ENCODE measurements at regions not wholly inside any gene's neighbourhood (a gene's known extent, or its start where the extent isn't known, plus 50 kb on each side); places are given as distances from the start of the nearest gene placed in this dataset.

DNA sequence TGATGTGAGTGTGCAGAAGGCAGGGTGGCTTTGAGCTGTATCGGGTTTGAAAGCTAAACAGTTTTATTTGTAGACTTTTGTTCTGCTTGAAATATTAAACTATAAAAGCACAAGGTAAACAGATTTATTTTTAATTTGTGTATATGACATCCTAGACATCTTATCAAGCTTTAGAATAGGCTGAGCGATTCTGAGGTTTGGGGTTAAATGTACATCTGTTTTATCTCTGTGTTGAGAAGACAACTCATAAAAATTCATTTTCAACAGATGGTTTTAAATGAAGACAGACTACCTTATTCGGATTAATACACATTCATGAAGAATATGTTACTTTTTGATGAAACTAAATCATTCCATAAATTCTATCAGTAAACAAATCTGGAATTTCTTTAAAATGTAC, 368.8 kb downstream of the RPRM start:
- no peak overlapping the region for H3K27ac ChIP-seq (ENCODE audit: insufficient read depth, low read length, poor library complexity, severe bottlenecking)
- H3K27me3 ChIP-seq (ENCODE audit: control insufficient read depth, insufficient read depth, low read length): no peaks in the 10 kb centered on the region
- no peak for ATAC-seq (ENCODE audit: low read depth in 2 of 2)
- H3K9me3 ChIP-seq (ENCODE audit: control insufficient read depth in 2 of 2, low read length in 2 of 2): no peaks in the 10 kb centered on the region
- peaks cover 0 to 3% (median 2%) of the 10 kb centered on the region in 7 donors for H3K9me3 Mint-ChIP-seq
- DNase-seq: no peak
- H3K36me3 Mint-ChIP-seq: no peaks in the 10 kb centered on the region
- H3K4me1 Mint-ChIP-seq: peaks cover 0 to 4% (median 2%) of the 10 kb centered on the region in 4 donors
- no peaks in the 10 kb centered on the region for H3K4me1 ChIP-seq (ENCODE audit: control insufficient read depth, insufficient read depth, low read length, poor library complexity, severe bottlenecking)
- H3K36me3 ChIP-seq (ENCODE audit: control insufficient read depth, insufficient read depth, low read length): no peaks in the 10 kb centered on the region
- no peak overlapping the region for H3K27ac Mint-ChIP-seq
- H3K4me3 ChIP-seq (ENCODE audit: low read depth, low read length): no peak overlapping the region
- no peak overlapping the region for H3K4me3 Mint-ChIP-seq
- H3K27me3 Mint-ChIP-seq: no peaks in the 10 kb centered on the region

DNA sequence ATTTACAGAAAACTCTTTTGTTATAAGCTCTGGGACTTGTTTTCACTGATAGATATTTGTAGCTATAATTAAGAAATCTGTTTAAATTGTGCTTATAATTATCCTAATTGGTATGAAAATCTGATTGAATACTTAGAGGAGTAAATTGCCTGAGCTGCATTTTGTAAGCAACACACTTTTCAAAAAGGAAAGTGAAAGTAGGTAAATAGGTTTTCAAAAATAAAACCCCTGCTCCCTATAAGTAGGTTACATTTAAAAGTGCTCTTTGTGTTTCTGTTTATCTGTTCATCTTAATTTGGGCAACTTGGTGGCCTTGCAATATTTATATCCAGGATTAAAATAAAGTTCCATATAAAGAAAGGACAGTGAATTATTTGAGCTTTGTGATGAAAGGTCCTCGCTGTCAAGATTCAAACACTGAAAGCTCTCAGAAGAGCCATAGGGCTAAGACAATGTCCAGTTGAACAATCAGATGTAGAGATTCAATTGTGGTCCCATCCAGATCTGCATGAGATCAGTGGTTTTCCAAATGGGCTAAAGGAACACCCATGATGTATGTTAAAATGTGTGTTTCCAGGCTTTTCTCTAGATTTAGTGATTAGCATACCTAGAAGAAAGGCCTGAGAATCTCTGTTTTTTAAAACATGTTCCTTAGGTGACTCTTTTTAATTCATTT, 371.6 kb downstream of the RPRM start:
- H3K27me3 Mint-ChIP-seq: no peaks in the 10 kb centered on the region
- Histone ChIP-seq H3K27me3 (ENCODE audit: control insufficient read depth, insufficient read depth, low read length) (no peaks in the 10 kb centered on the region), H3K4me1 (ENCODE audit: control insufficient read depth, insufficient read depth, low read length, poor library complexity, severe bottlenecking) (no peaks in the 10 kb centered on the region), H3K9me3 (ENCODE audit: control insufficient read depth in 2 of 2, low read length in 2 of 2) (no peaks in the 10 kb centered on the region), H3K36me3 (ENCODE audit: control insufficient read depth, insufficient read depth, low read length) (no peaks in the 10 kb centered on the region), H3K4me3 (ENCODE audit: low read depth, low read length) (peak overlapping the region; percentile 41), H3K27ac (ENCODE audit: insufficient read depth, low read length, poor library complexity, severe bottlenecking) (no peak overlapping the region)
- peaks cover 0 to 4% (median 2%) of the 10 kb centered on the region in 4 donors for H3K4me1 Mint-ChIP-seq
- H3K4me3 Mint-ChIP-seq: peak overlapping the region in 1 of 4 donors; percentile 2
- no peaks in the 10 kb centered on the region for H3K36me3 Mint-ChIP-seq
- ATAC-seq (ENCODE audit: low read depth in 2 of 2): no peak
- H3K9me3 Mint-ChIP-seq: peaks cover 0 to 3% (median 0%) of the 10 kb centered on the region in 7 donors
- no peak for DNase-seq
- H3K27ac Mint-ChIP-seq: peak overlapping the region in 1 of 3 donors; percentile 7

DNA sequence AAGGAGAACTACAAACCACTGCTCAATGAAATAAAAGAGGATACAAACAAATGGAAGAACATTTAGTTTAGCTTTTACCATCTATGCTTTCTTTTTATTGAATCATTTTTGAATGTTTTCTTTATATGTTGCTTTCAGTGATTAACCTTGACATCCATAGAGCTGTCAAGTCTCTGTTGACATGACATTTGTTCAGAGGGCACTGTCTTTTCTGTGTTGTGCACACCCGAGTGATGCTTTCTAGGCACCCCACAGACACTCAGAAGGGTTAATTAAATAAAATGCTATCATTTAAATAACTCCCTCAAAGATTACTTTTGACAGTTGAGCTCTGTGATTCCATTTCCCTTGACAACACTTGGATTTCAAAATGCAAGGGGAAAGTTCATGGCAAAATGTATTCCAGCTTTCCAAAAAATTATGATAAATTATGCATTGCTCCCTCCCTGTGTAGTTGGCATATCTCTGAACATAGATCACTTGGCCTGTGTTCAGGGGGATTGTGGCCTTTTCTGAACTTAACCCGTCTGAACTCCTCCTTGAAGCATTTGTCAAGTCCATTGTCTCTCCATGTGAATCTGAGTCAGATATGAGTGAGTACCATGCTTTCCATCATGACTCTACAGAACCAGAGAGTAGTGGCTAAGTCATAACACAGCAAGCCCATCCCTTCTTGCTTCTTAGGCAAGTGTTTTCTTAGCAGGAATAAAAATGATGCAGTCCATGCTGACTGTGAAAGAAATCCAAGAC, 372.6 kb downstream of the RPRM start:
- Histone ChIP-seq H3K27me3 (ENCODE audit: control insufficient read depth, insufficient read depth, low read length) (no peaks in the 10 kb centered on the region), H3K4me1 (ENCODE audit: control insufficient read depth, insufficient read depth, low read length, poor library complexity, severe bottlenecking) (no peaks in the 10 kb centered on the region), H3K4me3 (ENCODE audit: low read depth, low read length) (no peak overlapping the region), H3K36me3 (ENCODE audit: control insufficient read depth, insufficient read depth, low read length) (no peaks in the 10 kb centered on the region), H3K27ac (ENCODE audit: insufficient read depth, low read length, poor library complexity, severe bottlenecking) (no peak overlapping the region), H3K9me3 (ENCODE audit: control insufficient read depth in 2 of 2, low read length in 2 of 2) (no peaks in the 10 kb centered on the region)
- H3K36me3 Mint-ChIP-seq: no peaks in the 10 kb centered on the region
- peaks cover 0 to 4% (median 2%) of the 10 kb centered on the region in 4 donors for H3K4me1 Mint-ChIP-seq
- DNase-seq (no peak), ATAC-seq (ENCODE audit: low read depth in 2 of 2) (no peak)
- H3K27me3 Mint-ChIP-seq: no peaks in the 10 kb centered on the region
- no peak overlapping the region for H3K27ac Mint-ChIP-seq
- no peak overlapping the region for H3K4me3 Mint-ChIP-seq
- H3K9me3 Mint-ChIP-seq: peaks cover 0 to 3% (median 0%) of the 10 kb centered on the region in 7 donors

DNA sequence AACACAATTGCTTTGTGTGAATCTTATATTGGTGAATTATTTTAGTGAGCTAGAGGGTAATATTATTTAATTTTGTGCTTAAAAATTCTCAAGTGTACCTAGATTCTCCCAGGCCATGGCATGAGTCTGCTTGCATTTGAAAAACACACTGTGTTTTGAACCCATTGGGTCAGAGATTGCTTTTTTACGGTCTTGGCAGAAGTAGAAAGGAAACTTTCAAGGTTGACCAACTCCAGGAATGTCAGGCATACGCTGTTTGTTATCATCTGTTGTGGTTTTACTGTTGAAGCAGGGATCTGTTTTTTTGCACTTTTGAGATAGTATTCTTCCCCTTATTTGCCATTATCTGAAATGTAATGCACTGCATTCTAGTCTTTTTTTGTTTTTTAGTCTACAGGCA, 377.4 kb downstream of the RPRM start:
- DNase-seq (no peak), ATAC-seq (ENCODE audit: low read depth in 2 of 2) (no peak)
- Mint-ChIP-seq H3K4me1 (peaks cover 0 to 1% (median 0%) of the 10 kb centered on the region in 4 donors), H3K36me3 (no peaks in the 10 kb centered on the region), H3K4me3 (no peak overlapping the region), H3K27me3 (no peaks in the 10 kb centered on the region), H3K9me3 (peaks cover 0 to 4% (median 0%) of the 10 kb centered on the region in 7 donors), H3K27ac (no peak overlapping the region)
- no peaks in the 10 kb centered on the region for H3K27me3 ChIP-seq (ENCODE audit: control insufficient read depth, insufficient read depth, low read length)
- no peaks in the 10 kb centered on the region for H3K4me1 ChIP-seq (ENCODE audit: control insufficient read depth, insufficient read depth, low read length, poor library complexity, severe bottlenecking)
- no peak overlapping the region for H3K27ac ChIP-seq (ENCODE audit: insufficient read depth, low read length, poor library complexity, severe bottlenecking)
- no peaks in the 10 kb centered on the region for H3K9me3 ChIP-seq (ENCODE audit: control insufficient read depth in 2 of 2, low read length in 2 of 2)
- H3K36me3 ChIP-seq (ENCODE audit: control insufficient read depth, insufficient read depth, low read length): no peaks in the 10 kb centered on the region
- no peak overlapping the region for H3K4me3 ChIP-seq (ENCODE audit: low read depth, low read length)

DNA sequence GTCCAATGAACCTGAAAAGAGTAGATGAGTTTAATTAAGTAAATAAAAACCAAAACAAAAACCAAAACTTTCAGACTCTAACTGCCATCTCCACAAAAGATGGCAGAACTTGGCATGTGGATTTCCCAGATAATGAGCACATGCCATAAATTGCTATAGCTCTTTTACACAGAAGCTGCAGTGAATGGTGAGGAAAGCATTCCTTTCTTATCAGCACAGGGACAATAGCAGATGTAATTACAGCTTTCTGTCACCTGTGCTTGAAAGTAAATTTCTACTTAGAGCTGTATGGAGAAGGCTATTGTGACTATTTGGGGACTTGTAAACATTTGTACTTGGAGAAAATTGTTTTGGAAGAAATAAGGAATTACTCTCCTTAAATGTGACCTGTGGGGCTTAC, 378.4 kb downstream of the RPRM start:
- H3K4me1 Mint-ChIP-seq: no peaks in the 10 kb centered on the region
- Histone ChIP-seq H3K9me3 (ENCODE audit: control insufficient read depth in 2 of 2, low read length in 2 of 2) (no peaks in the 10 kb centered on the region), H3K36me3 (ENCODE audit: control insufficient read depth, insufficient read depth, low read length) (no peaks in the 10 kb centered on the region), H3K27ac (ENCODE audit: insufficient read depth, low read length, poor library complexity, severe bottlenecking) (no peak overlapping the region), H3K27me3 (ENCODE audit: control insufficient read depth, insufficient read depth, low read length) (no peaks in the 10 kb centered on the region), H3K4me3 (ENCODE audit: low read depth, low read length) (no peak overlapping the region), H3K4me1 (ENCODE audit: control insufficient read depth, insufficient read depth, low read length, poor library complexity, severe bottlenecking) (no peaks in the 10 kb centered on the region)
- H3K4me3 Mint-ChIP-seq: no peak overlapping the region
- ATAC-seq (ENCODE audit: low read depth in 2 of 2) (no peak), DNase-seq (no peak)
- no peaks in the 10 kb centered on the region for H3K36me3 Mint-ChIP-seq
- no peak overlapping the region for H3K27ac Mint-ChIP-seq
- no peaks in the 10 kb centered on the region for H3K27me3 Mint-ChIP-seq
- peaks cover 0 to 4% (median 0%) of the 10 kb centered on the region in 7 donors for H3K9me3 Mint-ChIP-seq

DNA sequence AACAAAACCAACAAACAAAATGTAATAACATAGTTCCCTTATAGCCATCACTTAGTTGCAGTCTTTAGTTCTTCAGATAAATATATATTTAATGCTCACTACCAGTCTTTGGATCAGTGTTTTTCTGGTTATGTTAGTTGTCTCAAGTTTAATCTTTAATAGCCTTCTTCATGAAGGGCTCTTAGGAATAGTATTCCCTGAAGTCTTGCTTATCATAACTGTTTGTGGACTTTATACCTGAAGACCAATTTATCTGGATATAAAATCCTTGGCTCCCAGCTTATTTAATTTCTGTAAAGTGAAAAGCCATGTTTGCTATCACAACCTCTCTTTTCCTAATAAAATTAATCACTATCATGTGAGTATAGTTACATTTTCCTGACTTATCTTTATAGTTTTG, 379.7 kb downstream of the ARL6IP6 start:
- Mint-ChIP-seq H3K4me3 (no peak overlapping the region), H3K27ac (no peak overlapping the region), H3K4me1 (no peaks in the 10 kb centered on the region), H3K27me3 (no peaks in the 10 kb centered on the region), H3K36me3 (no peaks in the 10 kb centered on the region), H3K9me3 (peaks cover 0 to 11% (median 4%) of the 10 kb centered on the region in 7 donors)
- H3K27me3 ChIP-seq (ENCODE audit: control insufficient read depth, insufficient read depth, low read length): no peaks in the 10 kb centered on the region
- H3K27ac ChIP-seq (ENCODE audit: insufficient read depth, low read length, poor library complexity, severe bottlenecking): no peak overlapping the region
- H3K9me3 ChIP-seq (ENCODE audit: control insufficient read depth in 2 of 2, low read length in 2 of 2): no peaks in the 10 kb centered on the region
- H3K36me3 ChIP-seq (ENCODE audit: control insufficient read depth, insufficient read depth, low read length): no peaks in the 10 kb centered on the region
- no peaks in the 10 kb centered on the region for H3K4me1 ChIP-seq (ENCODE audit: control insufficient read depth, insufficient read depth, low read length, poor library complexity, severe bottlenecking)
- ATAC-seq (ENCODE audit: low read depth in 2 of 2) (no peak), DNase-seq (no peak)
- no peak overlapping the region for H3K4me3 ChIP-seq (ENCODE audit: low read depth, low read length)

DNA sequence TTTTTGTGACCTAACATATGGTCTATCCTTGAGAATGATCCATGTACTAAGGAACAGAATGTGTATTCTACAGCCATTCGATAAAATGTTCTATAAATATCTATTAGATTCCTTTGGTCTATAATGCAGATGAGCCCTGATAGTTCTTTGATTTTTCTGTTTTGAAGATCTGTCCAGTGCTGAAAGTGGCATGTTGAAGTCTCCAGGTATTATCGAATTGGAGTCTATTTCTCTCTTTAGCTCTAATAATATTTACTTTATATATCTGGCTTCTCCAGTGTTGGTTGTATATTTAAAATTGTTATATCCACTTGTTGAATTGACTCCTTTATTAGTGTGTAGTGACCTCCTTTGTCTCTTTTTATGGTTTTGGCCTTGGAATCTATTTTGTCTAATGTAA, 377.9 kb downstream of the ARL6IP6 start:
- no peak for DNase-seq
- Mint-ChIP-seq H3K4me1 (no peaks in the 10 kb centered on the region), H3K27me3 (no peaks in the 10 kb centered on the region), H3K9me3 (peaks cover 0 to 11% (median 4%) of the 10 kb centered on the region in 7 donors), H3K4me3 (no peak overlapping the region), H3K27ac (no peak overlapping the region), H3K36me3 (no peaks in the 10 kb centered on the region)
- Histone ChIP-seq H3K27me3 (ENCODE audit: control insufficient read depth, insufficient read depth, low read length) (no peaks in the 10 kb centered on the region), H3K36me3 (ENCODE audit: control insufficient read depth, insufficient read depth, low read length) (no peaks in the 10 kb centered on the region), H3K27ac (ENCODE audit: insufficient read depth, low read length, poor library complexity, severe bottlenecking) (no peak overlapping the region), H3K4me3 (ENCODE audit: low read depth, low read length) (no peak overlapping the region), H3K9me3 (ENCODE audit: control insufficient read depth in 2 of 2, low read length in 2 of 2) (no peaks in the 10 kb centered on the region), H3K4me1 (ENCODE audit: control insufficient read depth, insufficient read depth, low read length, poor library complexity, severe bottlenecking) (no peaks in the 10 kb centered on the region)
- no peak for ATAC-seq (ENCODE audit: low read depth in 2 of 2)

DNA sequence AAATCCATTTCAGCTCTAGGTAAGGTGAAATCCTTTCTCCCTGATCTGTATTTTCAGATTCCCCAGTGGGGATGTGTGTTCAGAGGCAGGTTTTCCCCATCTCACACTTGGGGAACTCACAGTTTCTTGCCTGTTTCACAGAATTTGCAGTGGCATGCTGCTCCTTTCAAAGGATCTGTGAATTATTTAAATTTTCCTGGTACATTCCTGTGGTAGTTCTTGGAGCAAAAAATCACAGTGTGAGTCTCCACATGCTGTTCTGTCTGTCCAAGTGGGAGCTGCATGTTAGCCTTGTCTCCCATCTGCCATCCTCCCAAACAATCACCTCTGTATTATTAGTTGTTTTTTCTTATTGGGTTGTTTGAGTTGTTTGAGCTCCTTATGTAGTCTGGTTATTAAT, 372.9 kb downstream of the ARL6IP6 start:
- H3K4me1 ChIP-seq (ENCODE audit: control insufficient read depth, insufficient read depth, low read length, poor library complexity, severe bottlenecking): no peaks in the 10 kb centered on the region
- H3K27ac Mint-ChIP-seq: no peak overlapping the region
- H3K27me3 Mint-ChIP-seq: no peaks in the 10 kb centered on the region

More for the DNA sequence above, 372.9 kb downstream of the ARL6IP6 start:
- Histone ChIP-seq H3K9me3 (ENCODE audit: control insufficient read depth in 2 of 2, low read length in 2 of 2) (no peaks in the 10 kb centered on the region), H3K4me3 (ENCODE audit: low read depth, low read length) (no peak overlapping the region), H3K27ac (ENCODE audit: insufficient read depth, low read length, poor library complexity, severe bottlenecking) (no peak overlapping the region), H3K36me3 (ENCODE audit: control insufficient read depth, insufficient read depth, low read length) (no peaks in the 10 kb centered on the region), H3K27me3 (ENCODE audit: control insufficient read depth, insufficient read depth, low read length) (no peaks in the 10 kb centered on the region)
- Mint-ChIP-seq H3K36me3 (no peaks in the 10 kb centered on the region), H3K9me3 (peaks cover 0 to 21% (median 8%) of the 10 kb centered on the region in 7 donors), H3K4me3 (no peak overlapping the region), H3K4me1 (no peaks in the 10 kb centered on the region)
- DNase-seq (no peak), ATAC-seq (ENCODE audit: low read depth in 2 of 2) (no peak)

Measured in CD4-positive, CD25-positive, alpha-beta regulatory T cell (primary cell).